GM12878 (cell line): ENCODE measurements at regions not wholly inside any gene's neighbourhood (a gene's known extent, or its start where the extent isn't known, plus 50 kb on each side); places are given as distances from the start of the nearest gene placed in this dataset.
A peak's percentile ranks its signal among the peaks of the same experiment; 100 is the strongest.

ENCODE experiments used
- BCL11A ChIP-seq: IDR thresholded peaks from 2 replicates; pipeline ENCODE4 v1.6.1; 2011; ENCODE audit warnings: low read depth, low read length
- CHD2 ChIP-seq: IDR thresholded peaks from 2 replicates; pipeline ENCODE4 v1.6.1; 2011; ENCODE audit warnings: low read depth, low read length, improper control_type of control experiment, borderline replicate concordance
- CREB1 ChIP-seq: IDR thresholded peaks from 2 replicates; pipeline ENCODE4 v1.6.1; 2012; ENCODE audit warnings: low read depth, mild to moderate bottlenecking, inconsistent platforms
- EED ChIP-seq: sonication (generic); IDR thresholded peaks from 2 replicates; pipeline ENCODE4 v1.6.1; 2016; ENCODE audit warnings: antibody characterized with exemption, low read depth
- HCFC1 ChIP-seq: fragments of 150-350 bp; IDR thresholded peaks from 2 replicates; pipeline ENCODE4 v1.6.1; 2014; ENCODE audit warnings: low read length
- KDM1A ChIP-seq: fragments of 200-600 bp; sonication (generic); IDR thresholded peaks from 2 replicates; pipeline ENCODE4 v1.6.1; 2016; ENCODE audit warnings: borderline replicate concordance
- MAX ChIP-seq: IDR thresholded peaks from 2 replicates; pipeline ENCODE4 v1.6.1; 2012; ENCODE audit warnings: low read depth, low read length, improper control_type of control experiment
- MEF2B ChIP-seq: fragments of 450-650 bp; IDR thresholded peaks from 2 replicates; pipeline ENCODE4 v1.6.1; 2018; ENCODE audit warnings: mild to moderate bottlenecking, moderate library complexity; ENCODE audit not compliant: partially characterized antibody, poor library complexity, severe bottlenecking
- MTA3 ChIP-seq: IDR thresholded peaks from 2 replicates; pipeline ENCODE4 v1.6.1; 2012; ENCODE audit warnings: low read length, inconsistent platforms, borderline replicate concordance
- MXI1 ChIP-seq: fragments of 150-350 bp; IDR thresholded peaks from 2 replicates; pipeline ENCODE4 v1.6.1; 2011; ENCODE audit warnings: low read depth, mild to moderate bottlenecking, inconsistent platforms, low read length, improper control_type of control experiment
- PBX3 ChIP-seq: IDR thresholded peaks from 2 replicates; pipeline ENCODE4 v1.6.1; 2011; ENCODE audit warnings: mild to moderate bottlenecking, low read depth, low read length, moderate library complexity; ENCODE audit not compliant: insufficient replicate concordance
- POLR2AphosphoS2 ChIP-seq: IDR thresholded peaks from 2 replicates; pipeline ENCODE4 v1.6.1; 2011; ENCODE audit warnings: low read depth, mild to moderate bottlenecking, low read length, improper control_type of control experiment, moderate library complexity
- RBBP5 ChIP-seq: fragments of 200-600 bp; sonication (generic); conservative IDR thresholded peaks from 2 replicates; pipeline ENCODE4 v1.6.1; 2016
- TARDBP ChIP-seq: IDR thresholded peaks from 2 replicates; pipeline ENCODE4 v1.6.1; 2016; ENCODE audit warnings: borderline replicate concordance
- TCF3 ChIP-seq: IDR thresholded peaks from 2 replicates; pipeline ENCODE4 v1.6.1; 2012; ENCODE audit warnings: low read depth, mild to moderate bottlenecking, low read length, borderline replicate concordance; ENCODE audit not compliant: insufficient read depth
- ZBED1 ChIP-seq: IDR thresholded peaks from 2 replicates; pipeline ENCODE4 v1.6.1; 2016; ENCODE audit warnings: borderline replicate concordance
- ZBTB4 ChIP-seq: fragments of 450-650 bp; formaldehyde crosslinking; IDR thresholded peaks from 2 replicates; pipeline ENCODE4 v1.4.0; 2022; ENCODE audit warnings: mild to moderate bottlenecking, moderate library complexity
- ZNF207 ChIP-seq: fragments of 450-650 bp; IDR thresholded peaks from 2 replicates; pipeline ENCODE4 v1.6.1; 2014; ENCODE audit warnings: antibody characterized with exemption, mild to moderate bottlenecking, borderline replicate concordance
- TF ChIP-seq, protein P1 (sequence below): fragments of 450-650 bp; formaldehyde crosslinking; IDR thresholded peaks from 2 replicates; pipeline ENCODE4 v1.4.0; 2020; ENCODE audit warnings: mild to moderate bottlenecking, moderate library complexity

DNA sequence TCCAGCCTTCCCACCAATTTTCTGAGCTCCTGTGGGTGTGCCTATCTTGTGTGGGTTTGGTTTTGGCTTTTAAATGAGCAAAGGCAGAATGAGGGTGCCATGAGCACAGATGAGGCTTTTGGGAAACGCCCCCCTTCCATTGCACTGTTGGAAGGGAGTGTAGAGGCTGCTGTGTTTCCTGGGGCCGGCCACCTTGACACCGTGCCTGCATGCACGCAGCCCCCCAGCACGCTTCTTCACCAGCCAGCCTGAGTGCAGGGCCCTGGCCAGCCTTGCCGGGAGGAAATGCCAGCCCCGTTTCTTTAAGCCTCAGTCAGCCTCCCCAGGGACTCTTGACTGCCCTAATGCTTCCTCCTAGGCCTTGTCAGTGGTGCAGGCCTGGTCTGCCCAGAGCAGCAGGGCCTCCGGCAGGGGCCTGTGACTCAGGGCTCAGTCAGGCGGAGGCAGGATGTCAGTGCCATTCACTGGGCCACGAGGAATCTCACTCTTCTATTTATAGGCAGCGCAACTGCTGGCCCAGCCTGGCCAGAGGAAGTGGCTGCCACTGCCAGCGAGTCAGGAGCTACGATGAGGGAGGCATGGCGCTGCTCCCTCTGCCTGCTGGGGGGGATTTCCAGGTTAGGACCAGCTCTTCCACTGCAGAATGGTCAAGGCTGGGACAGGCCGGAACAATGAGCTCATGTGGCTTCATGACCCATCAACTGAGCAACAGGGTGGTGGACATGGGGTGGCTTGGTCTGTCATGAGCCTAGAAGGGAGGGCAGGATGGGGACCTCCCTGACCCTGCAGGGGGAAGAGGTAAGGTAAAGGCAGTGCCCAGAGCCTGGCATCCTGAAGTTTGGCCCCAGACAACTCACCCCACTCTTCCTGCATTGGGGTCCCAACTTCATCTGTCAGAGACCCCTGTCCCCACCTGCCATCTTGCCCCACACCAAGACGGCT, 205.2 kb downstream of the RAB11FIP4 start (continued):
- TF ChIP-seq MAX (peak; percentile 55; the same call in 1 of the 2 replicates), KDM1A (no peak), ZBTB4 (CRISPR knock-in tag) (no peak), MXI1 (no peak), TARDBP (no peak), MEF2B (peak; percentile 88), BCL11A (no peak), PBX3 (no peak), CREB1 (no peak), ZBED1 (no peak), CHD2 (0 out of 2 replicates have a peak, but pooled peaks have one; percentile 14), POLR2AphosphoS2 (no peak), HCFC1 (no peak), MTA3 (no peak), EED (peak; percentile 34; the same call in 1 of the 2 replicates), ZNF207 (no peak), TCF3 (no peak), RBBP5 (no peak)
- TF ChIP-seq, protein P1, sequence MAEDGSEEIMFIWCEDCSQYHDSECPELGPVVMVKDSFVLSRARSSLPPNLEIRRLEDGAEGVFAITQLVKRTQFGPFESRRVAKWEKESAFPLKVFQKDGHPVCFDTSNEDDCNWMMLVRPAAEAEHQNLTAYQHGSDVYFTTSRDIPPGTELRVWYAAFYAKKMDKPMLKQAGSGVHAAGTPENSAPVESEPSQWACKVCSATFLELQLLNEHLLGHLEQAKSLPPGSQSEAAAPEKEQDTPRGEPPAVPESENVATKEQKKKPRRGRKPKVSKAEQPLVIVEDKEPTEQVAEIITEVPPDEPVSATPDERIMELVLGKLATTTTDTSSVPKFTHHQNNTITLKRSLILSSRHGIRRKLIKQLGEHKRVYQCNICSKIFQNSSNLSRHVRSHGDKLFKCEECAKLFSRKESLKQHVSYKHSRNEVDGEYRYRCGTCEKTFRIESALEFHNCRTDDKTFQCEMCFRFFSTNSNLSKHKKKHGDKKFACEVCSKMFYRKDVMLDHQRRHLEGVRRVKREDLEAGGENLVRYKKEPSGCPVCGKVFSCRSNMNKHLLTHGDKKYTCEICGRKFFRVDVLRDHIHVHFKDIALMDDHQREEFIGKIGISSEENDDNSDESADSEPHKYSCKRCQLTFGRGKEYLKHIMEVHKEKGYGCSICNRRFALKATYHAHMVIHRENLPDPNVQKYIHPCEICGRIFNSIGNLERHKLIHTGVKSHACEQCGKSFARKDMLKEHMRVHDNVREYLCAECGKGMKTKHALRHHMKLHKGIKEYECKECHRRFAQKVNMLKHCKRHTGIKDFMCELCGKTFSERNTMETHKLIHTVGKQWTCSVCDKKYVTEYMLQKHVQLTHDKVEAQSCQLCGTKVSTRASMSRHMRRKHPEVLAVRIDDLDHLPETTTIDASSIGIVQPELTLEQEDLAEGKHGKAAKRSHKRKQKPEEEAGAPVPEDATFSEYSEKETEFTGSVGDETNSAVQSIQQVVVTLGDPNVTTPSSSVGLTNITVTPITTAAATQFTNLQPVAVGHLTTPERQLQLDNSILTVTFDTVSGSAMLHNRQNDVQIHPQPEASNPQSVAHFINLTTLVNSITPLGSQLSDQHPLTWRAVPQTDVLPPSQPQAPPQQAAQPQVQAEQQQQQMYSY (CRISPR knock-in tag) = no peak
